Stimulated activated CD4-positive, alpha-beta T cell treated with anti-CD3 and anti-CD28 coated beads, TNF-alpha, amount 100 ng/mL, for 48 hours (primary cell): ENCODE measurements at regions not wholly inside any gene's neighbourhood (a gene's known extent, or its start where the extent isn't known, plus 50 kb on each side); places are given as distances from the start of the nearest gene placed in this dataset.
"Not testable (repeated sequence)": the region's sequence is repeated elsewhere in the genome, so short reads cannot be mapped to it uniquely, and the experiment has no call there.

Experiments used
- DNase-seq, 3 donors: peaks; one replicate each; pipeline ENCODE4 v3.0.0-alpha.2; 2020; ENCODE audit warnings: low read depth in 3 of 3

DNA sequence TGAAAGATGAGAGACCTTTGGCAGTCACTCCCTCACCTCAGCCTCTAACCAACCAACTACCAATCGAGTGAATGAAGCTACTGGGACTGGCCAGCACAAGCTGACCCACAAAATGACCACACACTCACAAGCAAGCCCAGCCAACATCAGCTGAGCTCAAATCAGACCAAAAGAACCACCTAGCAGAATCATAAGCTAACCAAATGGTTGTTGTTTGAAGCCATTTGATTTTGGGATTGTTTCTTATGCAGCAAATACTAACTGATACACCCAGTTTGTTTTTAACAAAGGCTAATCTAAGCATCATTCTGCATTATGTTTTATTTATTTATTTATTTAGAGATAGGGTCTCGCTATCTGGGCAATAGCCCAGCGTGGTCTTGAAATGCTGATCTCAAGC lies 310.4 kb downstream of the SETD4 start:
- no peak for DNase-seq

- no peak for DNase-seq
These were observed 311.5 kb downstream of the SETD4 start for GRCh38 chr21:35748678-35749314.

DNA sequence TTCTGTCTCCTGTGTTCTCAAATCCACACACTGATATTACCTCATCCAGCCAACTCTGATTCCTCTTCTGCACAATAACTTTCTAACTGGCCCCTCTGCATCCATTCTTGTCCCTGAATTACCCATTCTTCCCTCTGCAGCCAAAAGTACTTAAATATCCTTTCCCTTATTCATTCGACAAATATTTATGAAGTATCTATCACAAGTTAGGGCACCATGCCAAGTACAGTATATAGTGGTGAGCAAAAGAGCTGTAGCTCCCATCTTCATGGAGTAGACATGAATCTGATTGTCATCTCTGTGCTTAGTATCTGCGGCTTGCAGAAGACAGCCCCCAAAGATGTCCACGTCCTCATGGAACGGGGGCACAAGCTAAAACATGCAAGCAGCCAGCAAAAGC lies 316.8 kb downstream of the SETD4 start:
- no peak for DNase-seq

- no peak for DNase-seq
These were observed 321.9 kb downstream of the SETD4 start for GRCh38 chr21:35738347-35738961.

- no peak for DNase-seq
These were observed 322.4 kb downstream of the SETD4 start for GRCh38 chr21:35737899-35738346.

- no peak for DNase-seq
These were observed 322.9 kb downstream of the SETD4 start for GRCh38 chr21:35737449-35737848.

DNA sequence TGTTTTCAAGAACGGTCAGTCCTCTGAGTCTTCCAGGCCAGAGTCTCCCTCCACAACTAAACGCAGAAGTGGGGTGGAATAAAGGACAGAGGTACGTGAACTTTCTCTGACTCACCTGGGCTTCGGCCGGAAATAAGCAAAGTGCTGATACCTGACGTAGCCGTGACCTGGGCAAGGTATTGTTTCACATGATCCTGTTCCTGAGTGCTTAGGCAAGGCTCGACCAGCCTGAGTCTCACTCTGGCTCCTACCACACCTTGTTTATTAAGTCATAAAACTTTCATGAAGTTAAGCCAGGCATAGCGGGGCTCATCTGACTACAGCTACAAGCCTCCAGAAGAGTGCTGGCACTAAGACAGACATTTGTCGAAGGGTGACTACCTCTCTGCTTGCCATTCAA lies 327.5 kb downstream of the SETD4 start:
- no peak for DNase-seq

GRCh38 chr21:35730325-35730724 lies 330.0 kb downstream of the SETD4 start:
- no peak for DNase-seq

- no peak for DNase-seq
These were observed 332.5 kb downstream of the SETD4 start for GRCh38 chr21:35727830-35728229.

DNA sequence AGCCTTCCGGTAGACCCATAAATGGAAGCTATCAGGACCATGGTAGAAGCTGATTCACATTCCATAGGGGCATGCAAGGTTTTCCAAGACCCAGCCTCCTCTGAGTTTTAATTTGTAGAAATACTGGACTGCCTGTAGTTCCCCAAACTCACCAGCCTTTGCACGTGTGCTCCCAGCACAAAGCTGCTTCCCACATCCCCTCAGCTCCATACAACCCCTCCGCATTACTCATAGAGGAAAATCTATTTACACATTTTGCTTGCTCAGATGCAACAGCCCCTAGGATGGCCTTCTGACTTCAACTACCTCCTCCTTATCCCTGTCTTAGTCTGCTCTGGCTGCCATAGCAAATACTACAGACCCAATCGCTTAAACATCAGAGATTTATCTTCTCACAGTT lies 336.2 kb downstream of the SETD4 start:
- DNase-seq: no peak

- DNase-seq: no peak
These were observed 338.6 kb downstream of the SETD4 start for GRCh38 chr21:35721701-35722100.

DNA sequence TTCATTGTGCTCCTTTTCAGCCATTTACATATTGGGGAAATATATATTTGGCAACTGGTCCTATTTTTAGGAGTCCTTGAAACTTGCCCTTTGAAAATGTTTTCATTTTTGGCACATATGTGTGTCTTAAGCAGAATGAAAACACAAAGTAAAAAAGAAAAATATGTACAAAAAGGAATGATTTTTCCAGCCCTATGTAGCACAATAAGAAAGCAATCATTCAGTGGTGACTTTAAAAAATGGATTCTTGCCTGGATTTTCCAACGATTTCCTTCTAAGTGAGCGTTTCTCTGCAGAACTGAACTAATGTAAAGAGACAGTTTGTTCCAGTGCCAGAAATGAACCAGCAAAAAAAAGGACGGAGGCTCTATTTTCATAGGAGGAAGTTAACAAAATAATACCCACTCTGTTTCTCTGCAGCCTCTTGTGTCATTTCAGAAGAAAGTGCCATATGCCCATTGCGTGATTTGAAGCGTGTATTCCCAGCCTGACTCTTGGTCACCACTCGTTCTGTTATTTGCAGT lies 340.1 kb downstream of the SETD4 start:
- no peak for DNase-seq

DNA sequence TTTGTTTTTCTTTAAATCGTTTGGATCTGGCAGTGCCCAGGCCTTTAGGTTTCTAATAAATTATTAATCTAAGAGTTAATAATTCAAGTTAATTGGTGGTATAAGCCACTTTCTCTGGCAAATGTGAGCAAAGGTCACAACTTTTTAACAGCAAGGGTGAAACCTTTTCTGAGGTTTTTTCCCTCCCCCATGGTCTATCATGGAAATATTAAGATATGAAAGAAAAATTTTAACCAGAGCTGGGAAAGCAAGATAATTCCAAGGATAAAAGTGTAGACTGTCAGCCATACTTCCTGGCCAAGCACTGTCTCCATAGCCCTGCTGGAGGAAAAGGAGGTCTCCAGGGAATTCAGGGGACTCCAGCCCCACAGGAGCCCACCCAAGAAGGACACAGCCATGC lies 341.2 kb downstream of the SETD4 start:
- no peak for DNase-seq

DNA sequence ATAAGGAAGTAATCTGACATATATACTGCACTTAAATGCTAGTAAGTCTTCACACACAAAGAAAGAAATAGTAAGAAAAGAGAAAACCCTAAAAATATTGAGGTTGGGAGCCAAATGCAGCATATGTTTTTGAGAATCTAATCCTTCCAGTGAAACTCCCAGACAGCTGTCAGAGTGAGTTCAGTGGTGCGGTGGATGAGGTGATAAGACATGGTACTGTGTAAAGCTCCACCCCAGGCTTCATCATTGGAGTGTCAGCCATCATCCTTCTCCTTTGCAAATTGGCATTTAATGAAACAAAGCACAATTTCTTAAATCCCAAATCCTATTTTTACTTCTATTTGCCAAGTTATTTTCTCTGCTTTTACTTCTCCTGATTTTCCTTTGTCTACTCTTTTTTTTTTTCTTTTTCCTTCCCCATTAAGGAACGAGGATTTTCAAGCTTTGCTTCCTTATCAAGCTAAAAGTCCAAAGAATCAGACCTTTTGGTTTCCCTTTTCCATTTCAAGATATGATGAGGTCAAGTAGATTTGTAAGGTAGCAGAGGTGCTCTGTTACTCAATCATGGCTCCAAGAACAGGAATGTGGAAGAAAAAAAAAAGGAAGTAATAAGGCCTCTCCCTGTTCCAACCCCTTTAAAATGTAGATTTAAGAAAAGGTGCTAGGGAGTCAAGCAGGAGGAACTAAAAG lies 343.3 kb downstream of the SETD4 start:
- no peak for DNase-seq

GRCh38 chr21:35713914-35714313 lies 346.4 kb downstream of the SETD4 start:
- no peak for DNase-seq

DNA sequence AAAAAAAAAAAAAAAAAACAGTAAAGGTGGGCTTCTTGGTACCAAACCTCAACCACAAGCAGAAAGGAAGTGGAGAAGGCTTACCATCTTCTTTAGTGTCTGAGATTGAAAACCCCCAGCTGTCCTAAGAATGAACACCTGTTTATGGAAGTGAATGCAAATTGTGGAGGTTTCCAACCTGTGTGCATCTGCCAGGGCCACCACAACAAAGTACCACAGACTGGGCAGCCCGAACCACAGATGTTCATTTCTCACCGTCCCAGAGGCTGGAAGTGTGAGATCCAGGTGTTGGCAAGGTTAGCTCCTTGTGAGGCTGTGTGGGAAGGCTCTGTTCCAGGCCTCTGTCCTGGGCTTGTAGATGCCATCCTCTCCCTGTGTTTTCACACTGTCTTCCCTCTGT lies 348.7 kb downstream of the SETD4 start:
- DNase-seq: no peak

- no peak for DNase-seq
These were observed 349.1 kb downstream of the SETD4 start for GRCh38 chr21:35711213-35711612.

GRCh38 chr21:35709990-35710389 lies 350.3 kb downstream of the SETD4 start:
- DNase-seq: not testable (repeated sequence)

DNA sequence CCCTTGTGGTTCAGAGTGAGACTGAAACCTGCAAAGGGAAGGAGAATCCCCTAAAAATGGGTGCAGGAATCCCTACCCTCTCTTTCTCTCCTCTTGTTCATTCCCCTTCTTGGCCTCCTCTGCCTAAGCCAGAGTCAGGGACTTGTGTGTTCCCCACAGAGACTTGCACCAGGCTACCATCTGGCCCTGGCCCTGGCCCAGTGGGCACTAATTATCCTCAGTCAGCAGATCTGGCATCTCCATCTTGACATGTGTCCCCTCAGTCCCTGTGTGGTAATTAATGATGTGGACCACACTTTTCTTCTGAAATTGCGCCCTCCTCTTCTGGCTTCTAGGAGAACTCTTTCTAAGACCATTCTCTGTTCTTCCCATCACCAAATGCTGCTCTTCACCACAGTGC lies 354.4 kb downstream of the SETD4 start:
- no peak for DNase-seq

GRCh38 chr21:35705237-35705887 lies 355.0 kb downstream of the SETD4 start:
- DNase-seq: no peak

DNA sequence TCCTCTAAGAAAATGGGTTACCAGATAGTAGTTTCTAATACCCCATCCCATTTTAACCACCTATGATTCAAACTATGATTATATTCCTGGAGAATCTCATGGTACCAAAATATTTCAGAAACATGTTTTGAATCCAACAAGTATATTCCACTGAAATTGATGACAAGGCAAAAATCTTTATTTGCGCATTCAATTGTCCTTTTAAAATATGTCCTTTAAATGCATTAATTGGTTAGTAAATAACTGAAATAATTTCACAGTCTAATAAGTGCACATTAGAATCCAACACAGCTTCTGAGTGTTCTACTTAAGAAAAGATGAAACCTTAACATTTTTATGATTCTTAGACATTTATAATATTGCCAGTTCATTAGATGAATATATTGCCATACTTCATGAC lies 356.6 kb downstream of the SETD4 start:
- no peak for DNase-seq

- no peak for DNase-seq
These were observed 361.0 kb downstream of the SETD4 start for GRCh38 chr21:35699361-35699760.
